GM12891 (cell line): ENCODE measurements at regions not wholly inside any gene's neighbourhood (a gene's known extent, or its start where the extent isn't known, plus 50 kb on each side); places are given as distances from the start of the nearest gene placed in this dataset.

Experiments
- PAX5 ChIP-seq: IDR thresholded peaks from 2 replicates; pipeline ENCODE4 v1.6.1; 2011; ENCODE audit warnings: low read length, moderate library complexity, mild to moderate bottlenecking; ENCODE audit not compliant: insufficient read depth, severe bottlenecking
- POLR2A ChIP-seq: IDR thresholded peaks from 2 replicates; pipeline ENCODE4 v1.6.1; 2011; ENCODE audit warnings: low read depth, low read length, control low read depth
- POLR2AphosphoS5 ChIP-seq: IDR thresholded peaks from 2 replicates; pipeline ENCODE4 v1.6.1; 2011; ENCODE audit warnings: low read depth, low read length, control low read depth
- SPI1 ChIP-seq: IDR thresholded peaks from 2 replicates; pipeline ENCODE4 v1.6.1; 2011; ENCODE audit warnings: low read depth, low read length, control low read depth
- TAF1 ChIP-seq: IDR thresholded peaks from 2 replicates; pipeline ENCODE4 v1.6.1; 2011; ENCODE audit warnings: low read depth, low read length, control low read depth

- TF ChIP-seq TAF1 (no peak), POLR2AphosphoS5 (no peak), POLR2A (no peak), SPI1 (no peak), PAX5 (no peak)
Observed at GRCh38 chr1:79874289-79874688, 867.8 kb upstream of the ADGRL4 start.
